HEK293 (cell line): ENCODE measurements at regions not wholly inside any gene's neighbourhood (a gene's known extent, or its start where the extent isn't known, plus 50 kb on each side); places are given as distances from the start of the nearest gene placed in this dataset.

Source experiments
- CTCF ChIA-PET: fragments of 350-600 bp; formaldehyde crosslinking; extraction: SDS; loops from one replicate; lab custom pipeline; 2021; ENCODE audit warnings: antibody characterized with exemption; lab: Yijun Ruan, JAX
- POLR2A ChIA-PET: fragments of 300-600 bp; formaldehyde crosslinking; extraction: SDS; loops from one replicate; lab custom pipeline; 2020; ENCODE audit warnings: antibody characterized with exemption, inconsistent platforms; lab: Yijun Ruan, JAX
- H3K27ac ChIP-seq: fragments of 200-500 bp; sonication (Bioruptor generic); 2 replicates; pipeline ENCODE4 v1.5.1; 2014; ENCODE audit warnings: low read depth, low read length, control low read depth, inconsistent platforms; ENCODE audit errors: extremely low read depth
- H3K36me3 ChIP-seq, 2 experiments: fragments of 200-500 bp in 1 of 2; sonication (Bioruptor generic) in 1 of 2; 1 replicate in 1 of 2; 2 replicates in 1 of 2; pipeline ENCODE4 v1.5.1; 2014 to 2017; ENCODE audit warnings: inconsistent platforms in 2 of 2, low read length in 2 of 2; ENCODE audit not compliant: control insufficient read depth in 2 of 2, insufficient read depth in 1 of 2
- H3K4me1 ChIP-seq: fragments of 200-500 bp; sonication (Bioruptor generic); 2 replicates; pipeline ENCODE4 v1.5.1; 2014; ENCODE audit warnings: mild to moderate bottlenecking, low read length, inconsistent platforms; ENCODE audit not compliant: control insufficient read depth, insufficient read depth
- H3K4me3 ChIP-seq: 2 replicates; pipeline ENCODE4 v1.5.1; 2011; ENCODE audit warnings: low read depth, mild to moderate bottlenecking, control low read depth, low read length, moderate library complexity
- H3K9me3 ChIP-seq: fragments of 200-500 bp; sonication (Bioruptor generic); 2 replicates; pipeline ENCODE4 v1.5.1; 2014; ENCODE audit warnings: low read depth, low read length, inconsistent platforms; ENCODE audit not compliant: control insufficient read depth, insufficient read depth
- GFI1B ChIP-seq: fragments of 450-650 bp; formaldehyde crosslinking; IDR thresholded peaks from 2 replicates; pipeline ENCODE4 v1.5.1; 2016; ENCODE audit warnings: missing biosample characterization, missing genetic modification characterization
- IKZF3 ChIP-seq: fragments of 450-650 bp; IDR thresholded peaks from 2 replicates; pipeline ENCODE4 v1.5.0; 2018; ENCODE audit warnings: missing biosample characterization, mild to moderate bottlenecking, missing genetic modification characterization, moderate library complexity
- MEIS1 ChIP-seq: sonication (generic); formaldehyde crosslinking; IDR thresholded peaks from 2 replicates; pipeline ENCODE4 v1.8.1; 2022; ENCODE audit warnings: missing genetic modification reagents, mild to moderate bottlenecking, borderline replicate concordance
- WT1 ChIP-seq: fragments of 450-650 bp; formaldehyde crosslinking; IDR thresholded peaks from 2 replicates; pipeline ENCODE4 v1.5.1; 2016; ENCODE audit warnings: missing biosample characterization, missing genetic modification characterization
- ZBTB7A ChIP-seq: fragments of 450-650 bp; formaldehyde crosslinking; IDR thresholded peaks from 2 replicates; pipeline ENCODE4 v1.5.1; 2016; ENCODE audit warnings: low read depth, missing biosample characterization, missing genetic modification characterization
- ZFHX2 ChIP-seq: fragments of 450-650 bp; formaldehyde crosslinking; conservative IDR thresholded peaks from 2 replicates; pipeline ENCODE4 v1.5.1; 2016; ENCODE audit warnings: missing biosample characterization, missing genetic modification characterization
- ZNF24 ChIP-seq: fragments of 450-650 bp; formaldehyde crosslinking; IDR thresholded peaks from 2 replicates; pipeline ENCODE4 v1.5.1; 2016; ENCODE audit warnings: missing biosample characterization, missing genetic modification characterization
- ZNF394 ChIP-seq: fragments of 450-650 bp; formaldehyde crosslinking; IDR thresholded peaks from 2 replicates; pipeline ENCODE4 v1.5.1; 2016; ENCODE audit warnings: missing biosample characterization, missing genetic modification characterization, mild to moderate bottlenecking, moderate library complexity, borderline replicate concordance
- ZNF548 ChIP-seq: fragments of 450-650 bp; formaldehyde crosslinking; IDR thresholded peaks from 2 replicates; pipeline ENCODE4 v1.5.1; 2016; ENCODE audit warnings: missing biosample characterization, missing genetic modification characterization
- ZNF549 ChIP-seq: fragments of 450-650 bp; IDR thresholded peaks from 2 replicates; pipeline ENCODE4 v1.5.1; 2018; ENCODE audit warnings: missing biosample characterization, missing genetic modification characterization, mild to moderate bottlenecking, inconsistent platforms, moderate library complexity
- ZNF596 ChIP-seq: fragments of 450-650 bp; IDR thresholded peaks from 2 replicates; pipeline ENCODE4 v1.5.0; 2018; ENCODE audit warnings: missing biosample characterization, mild to moderate bottlenecking, missing genetic modification characterization, moderate library complexity
- ZNF660 ChIP-seq: fragments of 450-650 bp; IDR thresholded peaks from 2 replicates; pipeline ENCODE4 v1.5.1; 2018; ENCODE audit warnings: missing biosample characterization, mild to moderate bottlenecking, missing genetic modification characterization
- TF ChIP-seq, protein P1 (sequence below): fragments of 450-650 bp; formaldehyde crosslinking; IDR thresholded peaks from 2 replicates; pipeline ENCODE4 v1.5.1; 2016; ENCODE audit warnings: missing biosample characterization, missing genetic modification characterization
- TF ChIP-seq, protein P2 (sequence below): fragments of 450-650 bp; formaldehyde crosslinking; IDR thresholded peaks from 2 replicates; pipeline ENCODE4 v1.5.1; 2016; ENCODE audit warnings: missing biosample characterization, missing genetic modification characterization
- TF ChIP-seq, protein P3 (sequence below): fragments of 450-650 bp; formaldehyde crosslinking; IDR thresholded peaks from 2 replicates; pipeline ENCODE4 v1.5.1; 2016; ENCODE audit warnings: missing biosample characterization, missing genetic modification characterization
- TF ChIP-seq, protein P4 (sequence below): fragments of 450-650 bp; formaldehyde crosslinking; conservative IDR thresholded peaks from 2 replicates; pipeline ENCODE4 v1.5.1; 2016; ENCODE audit warnings: low read depth, missing biosample characterization, missing genetic modification characterization
- TF ChIP-seq, protein P5 (sequence below): fragments of 450-650 bp; formaldehyde crosslinking; IDR thresholded peaks from 2 replicates; pipeline ENCODE4 v1.5.1; 2017; ENCODE audit warnings: missing biosample characterization, missing genetic modification characterization

DNA sequence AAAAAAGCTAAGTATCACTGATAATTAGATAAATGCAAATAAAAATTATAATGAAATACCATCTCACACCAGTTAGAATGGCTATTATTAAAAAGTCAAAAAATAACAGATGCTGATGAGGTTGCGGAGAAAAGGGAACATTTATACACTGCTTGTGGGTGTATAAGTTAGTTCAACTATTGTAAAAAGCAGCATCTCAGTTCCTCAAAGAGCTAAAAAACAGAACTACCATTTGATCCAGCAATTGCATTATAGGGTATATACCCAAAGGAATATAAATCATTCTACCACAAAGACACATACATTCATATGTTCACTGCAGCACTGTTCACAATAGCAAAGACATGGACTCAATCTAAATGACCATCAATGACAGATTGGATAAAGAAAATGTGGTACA lies 120.3 kb upstream of the ZBED5 start (continued):
- TF ChIP-seq, protein P1, sequence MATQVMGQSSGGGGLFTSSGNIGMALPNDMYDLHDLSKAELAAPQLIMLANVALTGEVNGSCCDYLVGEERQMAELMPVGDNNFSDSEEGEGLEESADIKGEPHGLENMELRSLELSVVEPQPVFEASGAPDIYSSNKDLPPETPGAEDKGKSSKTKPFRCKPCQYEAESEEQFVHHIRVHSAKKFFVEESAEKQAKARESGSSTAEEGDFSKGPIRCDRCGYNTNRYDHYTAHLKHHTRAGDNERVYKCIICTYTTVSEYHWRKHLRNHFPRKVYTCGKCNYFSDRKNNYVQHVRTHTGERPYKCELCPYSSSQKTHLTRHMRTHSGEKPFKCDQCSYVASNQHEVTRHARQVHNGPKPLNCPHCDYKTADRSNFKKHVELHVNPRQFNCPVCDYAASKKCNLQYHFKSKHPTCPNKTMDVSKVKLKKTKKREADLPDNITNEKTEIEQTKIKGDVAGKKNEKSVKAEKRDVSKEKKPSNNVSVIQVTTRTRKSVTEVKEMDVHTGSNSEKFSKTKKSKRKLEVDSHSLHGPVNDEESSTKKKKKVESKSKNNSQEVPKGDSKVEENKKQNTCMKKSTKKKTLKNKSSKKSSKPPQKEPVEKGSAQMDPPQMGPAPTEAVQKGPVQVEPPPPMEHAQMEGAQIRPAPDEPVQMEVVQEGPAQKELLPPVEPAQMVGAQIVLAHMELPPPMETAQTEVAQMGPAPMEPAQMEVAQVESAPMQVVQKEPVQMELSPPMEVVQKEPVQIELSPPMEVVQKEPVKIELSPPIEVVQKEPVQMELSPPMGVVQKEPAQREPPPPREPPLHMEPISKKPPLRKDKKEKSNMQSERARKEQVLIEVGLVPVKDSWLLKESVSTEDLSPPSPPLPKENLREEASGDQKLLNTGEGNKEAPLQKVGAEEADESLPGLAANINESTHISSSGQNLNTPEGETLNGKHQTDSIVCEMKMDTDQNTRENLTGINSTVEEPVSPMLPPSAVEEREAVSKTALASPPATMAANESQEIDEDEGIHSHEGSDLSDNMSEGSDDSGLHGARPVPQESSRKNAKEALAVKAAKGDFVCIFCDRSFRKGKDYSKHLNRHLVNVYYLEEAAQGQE = no peak
- no peak for TF ChIP-seq ZNF596
- no peak for TF ChIP-seq ZFHX2 (tag by site-specific recombination)
- TF ChIP-seq, protein P2, sequence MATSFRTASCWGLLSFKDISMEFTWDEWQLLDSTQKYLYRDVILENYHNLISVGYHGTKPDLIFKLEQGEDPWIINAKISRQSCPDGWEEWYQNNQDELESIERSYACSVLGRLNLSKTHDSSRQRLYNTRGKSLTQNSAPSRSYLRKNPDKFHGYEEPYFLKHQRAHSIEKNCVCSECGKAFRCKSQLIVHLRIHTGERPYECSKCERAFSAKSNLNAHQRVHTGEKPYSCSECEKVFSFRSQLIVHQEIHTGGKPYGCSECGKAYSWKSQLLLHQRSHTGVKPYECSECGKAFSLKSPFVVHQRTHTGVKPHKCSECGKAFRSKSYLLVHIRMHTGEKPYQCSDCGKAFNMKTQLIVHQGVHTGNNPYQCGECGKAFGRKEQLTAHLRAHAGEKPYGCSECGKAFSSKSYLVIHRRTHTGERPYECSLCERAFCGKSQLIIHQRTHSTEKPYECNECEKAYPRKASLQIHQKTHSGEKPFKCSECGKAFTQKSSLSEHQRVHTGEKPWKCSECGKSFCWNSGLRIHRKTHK (tag by site-specific recombination) = no peak
- TF ChIP-seq WT1 (tag by site-specific recombination) = no peak
- no peak for TF ChIP-seq ZNF660 (tag by site-specific recombination)
- TF ChIP-seq, protein P3, sequence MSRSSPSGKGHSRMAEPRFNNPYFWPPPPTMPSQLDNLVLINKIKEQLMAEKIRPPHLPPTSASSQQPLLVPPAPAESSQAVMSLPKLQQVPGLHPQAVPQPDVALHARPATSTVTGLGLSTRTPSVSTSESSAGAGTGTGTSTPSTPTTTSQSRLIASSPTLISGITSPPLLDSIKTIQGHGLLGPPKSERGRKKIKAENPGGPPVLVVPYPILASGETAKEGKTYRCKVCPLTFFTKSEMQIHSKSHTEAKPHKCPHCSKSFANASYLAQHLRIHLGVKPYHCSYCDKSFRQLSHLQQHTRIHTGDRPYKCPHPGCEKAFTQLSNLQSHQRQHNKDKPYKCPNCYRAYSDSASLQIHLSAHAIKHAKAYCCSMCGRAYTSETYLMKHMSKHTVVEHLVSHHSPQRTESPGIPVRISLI (tag by site-specific recombination) = no peak
- no peak for TF ChIP-seq GFI1B

DNA sequence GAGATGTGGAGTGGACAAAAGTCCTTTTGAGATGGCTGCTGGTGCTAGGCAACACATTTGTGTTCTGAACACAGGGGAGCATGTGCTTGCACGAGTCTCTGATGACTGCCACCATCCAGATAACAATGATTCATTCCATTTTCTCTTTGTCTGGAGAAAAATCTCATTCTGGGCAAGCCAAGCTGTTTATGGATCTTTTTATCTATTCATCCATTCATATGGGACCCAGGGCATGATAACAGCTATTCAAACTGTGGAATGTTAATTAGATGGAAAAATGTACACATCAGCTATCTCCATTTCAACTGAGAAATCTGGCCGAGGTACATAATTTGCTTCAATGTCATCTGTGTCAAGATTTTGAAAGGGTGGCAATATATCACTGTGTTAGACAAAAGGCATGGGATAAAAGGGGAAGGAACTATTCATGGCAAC lies 117.5 kb upstream of the ZBED5 start:
- H3K4me3 ChIP-seq = no peak overlapping the region
- H3K27ac ChIP-seq = no peak overlapping the region
- no peak for TF ChIP-seq ZBTB7A
- no peak for TF ChIP-seq ZNF548 (tag by site-specific recombination)
- TF ChIP-seq, protein P4, sequence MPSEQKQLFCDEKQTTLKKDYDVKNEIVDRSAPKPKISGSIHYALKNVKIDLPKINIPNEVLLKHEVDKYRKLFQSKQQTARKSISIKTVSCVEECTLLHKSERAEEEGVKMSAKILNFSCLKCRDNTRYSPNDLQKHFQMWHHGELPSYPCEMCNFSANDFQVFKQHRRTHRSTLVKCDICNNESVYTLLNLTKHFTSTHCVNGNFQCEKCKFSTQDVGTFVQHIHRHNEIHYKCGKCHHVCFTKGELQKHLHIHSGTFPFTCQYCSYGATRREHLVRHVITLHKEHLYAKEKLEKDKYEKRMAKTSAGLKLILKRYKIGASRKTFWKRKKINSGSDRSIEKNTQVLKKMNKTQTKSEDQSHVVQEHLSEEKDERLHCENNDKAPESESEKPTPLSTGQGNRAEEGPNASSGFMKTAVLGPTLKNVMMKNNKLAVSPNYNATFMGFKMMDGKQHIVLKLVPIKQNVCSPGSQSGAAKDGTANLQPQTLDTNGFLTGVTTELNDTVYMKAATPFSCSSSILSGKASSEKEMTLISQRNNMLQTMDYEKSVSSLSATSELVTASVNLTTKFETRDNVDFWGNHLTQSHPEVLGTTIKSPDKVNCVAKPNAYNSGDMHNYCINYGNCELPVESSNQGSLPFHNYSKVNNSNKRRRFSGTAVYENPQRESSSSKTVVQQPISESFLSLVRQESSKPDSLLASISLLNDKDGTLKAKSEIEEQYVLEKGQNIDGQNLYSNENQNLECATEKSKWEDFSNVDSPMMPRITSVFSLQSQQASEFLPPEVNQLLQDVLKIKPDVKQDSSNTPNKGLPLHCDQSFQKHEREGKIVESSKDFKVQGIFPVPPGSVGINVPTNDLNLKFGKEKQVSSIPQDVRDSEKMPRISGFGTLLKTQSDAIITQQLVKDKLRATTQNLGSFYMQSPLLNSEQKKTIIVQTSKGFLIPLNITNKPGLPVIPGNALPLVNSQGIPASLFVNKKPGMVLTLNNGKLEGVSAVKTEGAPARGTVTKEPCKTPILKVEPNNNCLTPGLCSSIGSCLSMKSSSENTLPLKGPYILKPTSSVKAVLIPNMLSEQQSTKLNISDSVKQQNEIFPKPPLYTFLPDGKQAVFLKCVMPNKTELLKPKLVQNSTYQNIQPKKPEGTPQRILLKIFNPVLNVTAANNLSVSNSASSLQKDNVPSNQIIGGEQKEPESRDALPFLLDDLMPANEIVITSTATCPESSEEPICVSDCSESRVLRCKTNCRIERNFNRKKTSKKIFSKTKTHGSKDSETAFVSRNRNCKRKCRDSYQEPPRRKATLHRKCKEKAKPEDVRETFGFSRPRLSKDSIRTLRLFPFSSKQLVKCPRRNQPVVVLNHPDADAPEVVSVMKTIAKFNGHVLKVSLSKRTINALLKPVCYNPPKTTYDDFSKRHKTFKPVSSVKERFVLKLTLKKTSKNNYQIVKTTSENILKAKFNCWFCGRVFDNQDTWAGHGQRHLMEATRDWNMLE (tag by site-specific recombination) = no peak
- TF ChIP-seq ZNF394 (tag by site-specific recombination) = no peak
- peak; percentile 90 for TF ChIP-seq MEIS1 (CRISPR knock-in tag)
- TF ChIP-seq IKZF3 (tag by site-specific recombination) = no peak
- no peak for TF ChIP-seq ZNF549 (tag by site-specific recombination)
- TF ChIP-seq ZNF24 (tag by site-specific recombination) = no peak
- TF ChIP-seq, protein P5, sequence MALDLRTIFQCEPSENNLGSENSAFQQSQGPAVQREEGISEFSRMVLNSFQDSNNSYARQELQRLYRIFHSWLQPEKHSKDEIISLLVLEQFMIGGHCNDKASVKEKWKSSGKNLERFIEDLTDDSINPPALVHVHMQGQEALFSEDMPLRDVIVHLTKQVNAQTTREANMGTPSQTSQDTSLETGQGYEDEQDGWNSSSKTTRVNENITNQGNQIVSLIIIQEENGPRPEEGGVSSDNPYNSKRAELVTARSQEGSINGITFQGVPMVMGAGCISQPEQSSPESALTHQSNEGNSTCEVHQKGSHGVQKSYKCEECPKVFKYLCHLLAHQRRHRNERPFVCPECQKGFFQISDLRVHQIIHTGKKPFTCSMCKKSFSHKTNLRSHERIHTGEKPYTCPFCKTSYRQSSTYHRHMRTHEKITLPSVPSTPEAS (tag by site-specific recombination) = no peak
- POLR2A ChIA-PET = interaction anchor here (0.7 kb wide), 1 partner anchor 166 kb away, joined by 3 read pairs; the partner anchor contains the start of gene EIF4G2
- CTCF ChIA-PET = no interaction called here
- H3K36me3 ChIP-seq = no peaks in the 10 kb centered on the region
- H3K9me3 ChIP-seq = no peaks in the 10 kb centered on the region
- no peaks in the 10 kb centered on the region for H3K4me1 ChIP-seq
